HFF-Myc (cell line): ENCODE measurements at regions not wholly inside any gene's neighbourhood (a gene's known extent, or its start where the extent isn't known, plus 50 kb on each side); places are given as distances from the start of the nearest gene placed in this dataset.

ENCODE experiments used
- DNase-seq: peaks from one replicate; pipeline ENCODE4 v3.0.0-alpha.2; 2011; ENCODE audit warnings: low read depth; ENCODE audit errors: extremely low read depth
- H3K4me3 ChIP-seq: replicated peaks from 2 replicates; pipeline ENCODE4 v1.5.1; 2011; ENCODE audit warnings: low read depth, mild to moderate bottlenecking, control low read depth, low read length
- TF ChIP-seq, protein P1 (sequence below): IDR thresholded peaks from 2 replicates; pipeline ENCODE4 v1.5.1; 2012; ENCODE audit warnings: mild to moderate bottlenecking, low read depth, low read length, control low read depth; ENCODE audit errors: missing control alignments

DNA sequence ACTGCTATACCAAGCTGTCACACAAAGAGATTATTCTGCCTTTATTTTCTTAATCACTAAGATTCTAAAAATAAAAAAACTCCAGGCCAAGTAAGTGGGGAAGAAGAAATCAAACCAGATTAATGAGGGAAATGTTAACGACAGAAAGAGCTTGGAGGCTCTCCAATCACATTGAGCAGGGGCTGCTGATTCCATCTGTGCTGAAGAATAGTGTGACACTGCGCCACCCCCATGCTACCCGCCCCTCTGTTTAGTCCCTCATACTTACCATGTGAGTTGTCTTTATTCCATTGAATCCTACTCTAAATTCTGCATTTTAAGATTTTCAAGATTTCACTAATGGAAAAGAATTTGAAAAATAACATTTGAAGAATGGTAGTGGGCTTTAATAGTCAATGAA, 998.0 kb upstream of the CDH2 start:
- TF ChIP-seq, protein P1, sequence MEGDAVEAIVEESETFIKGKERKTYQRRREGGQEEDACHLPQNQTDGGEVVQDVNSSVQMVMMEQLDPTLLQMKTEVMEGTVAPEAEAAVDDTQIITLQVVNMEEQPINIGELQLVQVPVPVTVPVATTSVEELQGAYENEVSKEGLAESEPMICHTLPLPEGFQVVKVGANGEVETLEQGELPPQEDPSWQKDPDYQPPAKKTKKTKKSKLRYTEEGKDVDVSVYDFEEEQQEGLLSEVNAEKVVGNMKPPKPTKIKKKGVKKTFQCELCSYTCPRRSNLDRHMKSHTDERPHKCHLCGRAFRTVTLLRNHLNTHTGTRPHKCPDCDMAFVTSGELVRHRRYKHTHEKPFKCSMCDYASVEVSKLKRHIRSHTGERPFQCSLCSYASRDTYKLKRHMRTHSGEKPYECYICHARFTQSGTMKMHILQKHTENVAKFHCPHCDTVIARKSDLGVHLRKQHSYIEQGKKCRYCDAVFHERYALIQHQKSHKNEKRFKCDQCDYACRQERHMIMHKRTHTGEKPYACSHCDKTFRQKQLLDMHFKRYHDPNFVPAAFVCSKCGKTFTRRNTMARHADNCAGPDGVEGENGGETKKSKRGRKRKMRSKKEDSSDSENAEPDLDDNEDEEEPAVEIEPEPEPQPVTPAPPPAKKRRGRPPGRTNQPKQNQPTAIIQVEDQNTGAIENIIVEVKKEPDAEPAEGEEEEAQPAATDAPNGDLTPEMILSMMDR = no peak
- no peak for DNase-seq
- no peak overlapping the region for H3K4me3 ChIP-seq

- H3K4me3 ChIP-seq = no peak overlapping the region
- DNase-seq = no peak
- TF ChIP-seq, protein P1 = no peak
These were observed 995.8 kb upstream of the CDH2 start for GRCh38 chr18:29172756-29173067.

DNA sequence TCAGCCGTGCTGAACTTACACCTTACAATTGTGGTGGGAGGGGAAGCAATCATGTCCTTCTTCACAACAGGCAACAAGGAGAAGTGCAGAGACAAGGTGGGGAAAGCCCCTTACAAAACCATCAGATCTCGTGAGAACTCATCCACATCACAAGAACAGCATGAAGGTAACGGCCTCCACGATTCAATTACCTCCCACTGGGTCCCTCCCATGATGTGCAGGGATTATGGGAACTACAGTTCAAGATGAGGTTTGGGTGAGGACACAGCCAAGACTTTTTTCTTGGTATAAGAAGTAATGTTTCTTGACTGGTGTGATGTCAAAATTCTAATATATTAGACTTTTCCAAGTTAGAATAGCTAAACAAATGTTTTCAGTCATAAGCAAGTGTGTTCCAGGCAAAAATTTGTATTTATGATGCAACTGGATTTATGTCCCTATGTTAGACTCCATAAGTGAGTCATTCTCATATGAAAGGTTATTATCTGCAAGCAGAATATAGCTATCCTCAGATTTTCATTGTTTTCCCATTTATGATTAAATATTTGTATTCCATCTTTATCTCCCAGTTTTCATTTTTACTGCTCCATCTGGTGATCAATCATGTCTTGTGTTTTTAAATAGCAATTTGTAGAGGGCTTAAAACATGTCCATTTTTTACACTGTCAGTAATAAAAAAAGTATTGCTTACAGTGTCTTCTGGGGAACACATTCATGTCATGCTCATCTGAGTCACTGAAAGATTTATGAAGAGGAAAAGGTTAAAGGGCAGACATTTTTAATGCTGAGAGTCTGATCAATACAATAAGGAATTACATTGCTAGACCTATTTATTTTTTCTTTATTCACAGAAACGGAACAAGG, 995.2 kb upstream of the CDH2 start:
- DNase-seq = no peak
- TF ChIP-seq, protein P1 = no peak
- H3K4me3 ChIP-seq = no peak overlapping the region

DNA sequence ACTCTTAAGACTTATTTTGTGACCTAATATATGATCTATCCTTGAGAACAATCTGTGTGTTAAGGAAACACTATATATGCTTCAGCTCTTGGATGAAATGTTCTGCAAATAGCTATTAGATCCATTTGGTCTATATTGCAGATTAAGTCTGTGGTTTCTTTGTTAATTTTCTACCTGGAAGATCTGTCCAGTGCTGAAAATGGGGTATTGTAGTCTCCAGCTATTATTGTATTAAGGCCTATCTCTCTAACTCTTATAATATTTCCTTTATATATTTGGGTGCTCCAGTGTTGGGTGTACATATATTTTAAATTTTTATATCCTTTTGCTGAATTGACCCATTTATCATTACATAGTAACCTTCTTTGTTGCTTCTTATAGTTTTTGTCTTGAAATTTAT, 992.7 kb upstream of the CDH2 start:
- DNase-seq = no peak
- TF ChIP-seq, protein P1 = no peak
- no peak overlapping the region for H3K4me3 ChIP-seq

DNA sequence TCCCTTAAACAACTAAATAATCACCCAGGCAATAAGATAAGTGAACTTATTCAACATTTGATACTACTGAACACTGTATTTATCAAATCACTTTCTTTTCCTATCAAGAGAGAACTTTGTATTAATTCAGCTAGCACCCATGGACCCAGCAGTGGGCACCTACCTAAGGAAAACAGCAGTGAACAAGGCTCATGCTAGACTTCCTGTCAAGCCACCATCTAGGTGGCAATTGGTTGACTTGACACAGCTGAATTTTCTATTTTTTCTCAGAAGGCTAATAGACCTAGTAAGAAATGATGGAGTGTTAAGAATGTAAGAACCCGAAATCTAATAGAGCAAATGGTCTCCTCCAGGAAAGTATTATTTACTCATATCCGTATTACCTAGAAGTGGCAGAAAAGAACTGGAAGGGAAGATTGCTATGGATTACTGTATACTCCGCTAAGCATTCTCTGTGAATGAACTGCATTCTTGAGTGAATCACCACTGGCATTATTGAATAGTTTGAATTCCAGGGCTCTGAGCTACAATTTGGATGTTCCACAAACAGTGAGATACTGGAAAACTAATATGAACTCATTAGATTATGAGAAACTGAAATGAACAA, 988.2 kb upstream of the CDH2 start:
- DNase-seq = peak; percentile 85
- no peak overlapping the region for H3K4me3 ChIP-seq
- TF ChIP-seq, protein P1 = no peak

GRCh38 chr18:29164020-29164706, 987.2 kb upstream of the CDH2 start:
- DNase-seq = peak; percentile 87
- no peak overlapping the region for H3K4me3 ChIP-seq
- TF ChIP-seq, protein P1 = no peak
